ENCODE measurements at regions not wholly inside any gene's neighbourhood (a gene's known extent, or its start where the extent isn't known, plus 50 kb on each side); places are given as distances from the start of the nearest gene placed in this dataset.

- no peak overlapping the region for H3K4me3 ChIP-seq (ENCODE audit: low read length)
- no peak for DNase-seq
- H3K9ac ChIP-seq (ENCODE audit: extremely low read depth, low read length, poor library complexity, severe bottlenecking) = no peak overlapping the region
- WGBS, 2 experiments (ENCODE audit: insufficient coverage in 1 of 2, insufficient read length in 1 of 2) = 95% methylated on average over 1 of the region's 1 CpG; no CpG with 5 or more reads in 1 of the 2 experiments
- H3K27me3 ChIP-seq (ENCODE audit: control insufficient read depth, insufficient read depth, low read length, poor library complexity, severe bottlenecking) = no peaks in the 10 kb centered on the region
- no peak for TF ChIP-seq CTCF (conservative IDR thresholded peaks at IDR 0.05)
- Mint-ChIP-seq H3K4me1 (no peaks in the 10 kb centered on the region), H3K9me3 (peaks cover 30% of the 10 kb centered on the region), H3K4me3 (no peak overlapping the region), H3K36me3 (ENCODE audit: low read depth) (no peaks in the 10 kb centered on the region), H3K27ac (no peak overlapping the region), H3K27me3 (ENCODE audit: insufficient read depth) (peaks cover 49% of the 10 kb centered on the region)
- H3K27ac ChIP-seq (ENCODE audit: low read depth, low read length) = no peak overlapping the region
- no peaks in the 10 kb centered on the region for H3K36me3 ChIP-seq (ENCODE audit: control insufficient read depth, insufficient read depth, low read length)
- peaks cover 38% of the 10 kb centered on the region for H3K9me3 ChIP-seq (ENCODE audit: control insufficient read depth, low read length)
- H3K4me1 ChIP-seq (ENCODE audit: control insufficient read depth, insufficient read depth, low read length) = no peaks in the 10 kb centered on the region
Observed at GRCh38 chr9:7606591-7606990, 193.0 kb downstream of the DMAC1 start.

GRCh38 chr9:7601739-7602138, 197.8 kb downstream of the DMAC1 start:
- 94% methylated on average over 2 of the region's 2 CpGs; no CpG with 5 or more reads in 1 of the 2 experiments for WGBS, 2 experiments (ENCODE audit: insufficient coverage in 1 of 2, insufficient read length in 1 of 2)
- no peak for DNase-seq
- no peaks in the 10 kb centered on the region for H3K4me1 Mint-ChIP-seq
- Histone ChIP-seq H3K4me3 (ENCODE audit: low read length) (no peak overlapping the region), H3K9me3 (ENCODE audit: control insufficient read depth, low read length) (peaks cover 32% of the 10 kb centered on the region), H3K36me3 (ENCODE audit: control insufficient read depth, insufficient read depth, low read length) (no peaks in the 10 kb centered on the region), H3K4me1 (ENCODE audit: control insufficient read depth, insufficient read depth, low read length) (no peaks in the 10 kb centered on the region), H3K27me3 (ENCODE audit: control insufficient read depth, insufficient read depth, low read length, poor library complexity, severe bottlenecking) (no peaks in the 10 kb centered on the region), H3K9ac (ENCODE audit: extremely low read depth, low read length, poor library complexity, severe bottlenecking) (no peak overlapping the region), H3K27ac (ENCODE audit: low read depth, low read length) (no peak overlapping the region)
- no peaks in the 10 kb centered on the region for H3K36me3 Mint-ChIP-seq (ENCODE audit: low read depth)
- no peak for TF ChIP-seq CTCF (conservative IDR thresholded peaks at IDR 0.05)
- peaks cover 34% of the 10 kb centered on the region for H3K27me3 Mint-ChIP-seq (ENCODE audit: insufficient read depth)
- H3K4me3 Mint-ChIP-seq = no peak overlapping the region
- peaks cover 19% of the 10 kb centered on the region for H3K9me3 Mint-ChIP-seq
- no peak overlapping the region for H3K27ac Mint-ChIP-seq

- H3K4me3 ChIP-seq (ENCODE audit: low read length) = no peak overlapping the region
- no peak overlapping the region for H3K9ac ChIP-seq (ENCODE audit: extremely low read depth, low read length, poor library complexity, severe bottlenecking)
- no peak for DNase-seq
- Mint-ChIP-seq H3K9me3 (peaks cover 3% of the 10 kb centered on the region), H3K27ac (no peak overlapping the region), H3K4me1 (peaks cover 3% of the 10 kb centered on the region), H3K36me3 (ENCODE audit: low read depth) (no peaks in the 10 kb centered on the region), H3K4me3 (no peak overlapping the region), H3K27me3 (ENCODE audit: insufficient read depth) (peaks cover 23% of the 10 kb centered on the region)
- H3K9me3 ChIP-seq (ENCODE audit: control insufficient read depth, low read length) = peaks cover 7% of the 10 kb centered on the region
- TF ChIP-seq CTCF (conservative IDR thresholded peaks at IDR 0.05) = no peak
- H3K36me3 ChIP-seq (ENCODE audit: control insufficient read depth, insufficient read depth, low read length) = no peaks in the 10 kb centered on the region
- no peaks in the 10 kb centered on the region for H3K27me3 ChIP-seq (ENCODE audit: control insufficient read depth, insufficient read depth, low read length, poor library complexity, severe bottlenecking)
- H3K27ac ChIP-seq (ENCODE audit: low read depth, low read length) = no peak overlapping the region
- no peaks in the 10 kb centered on the region for H3K4me1 ChIP-seq (ENCODE audit: control insufficient read depth, insufficient read depth, low read length)
- 79 to 98% methylated on average over 2 to 11 of the region's 11 CpGs for WGBS, 2 experiments (ENCODE audit: insufficient coverage in 1 of 2, insufficient read length in 1 of 2)
Observed at GRCh38 chr9:7597716-7598115, 201.9 kb downstream of the DMAC1 start.
